ENCODE measurements at regions not wholly inside any gene's neighbourhood (a gene's known extent, or its start where the extent isn't known, plus 50 kb on each side); places are given as distances from the start of the nearest gene placed in this dataset.

DNA sequence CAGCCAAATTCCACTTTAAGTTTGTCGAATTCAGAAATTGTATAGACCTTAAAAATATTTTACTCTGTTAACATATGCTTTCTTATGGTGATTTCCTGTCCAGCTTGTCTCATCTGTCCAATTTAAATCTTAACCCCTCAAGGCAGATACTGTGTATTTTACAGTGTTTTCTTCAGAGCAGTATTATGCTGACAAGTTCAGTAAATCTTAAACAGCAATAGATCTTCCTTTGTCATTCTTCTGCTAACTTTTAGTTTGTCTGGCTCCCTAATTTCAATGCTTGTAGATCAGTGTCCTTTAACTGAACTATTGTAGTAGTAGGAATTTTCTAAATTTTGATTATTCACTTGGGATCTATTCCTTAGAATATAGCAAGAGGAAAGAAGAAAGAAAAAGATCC, 52.8 kb upstream of the MEIS1 start:
- DNase-seq, result no peak

DNA sequence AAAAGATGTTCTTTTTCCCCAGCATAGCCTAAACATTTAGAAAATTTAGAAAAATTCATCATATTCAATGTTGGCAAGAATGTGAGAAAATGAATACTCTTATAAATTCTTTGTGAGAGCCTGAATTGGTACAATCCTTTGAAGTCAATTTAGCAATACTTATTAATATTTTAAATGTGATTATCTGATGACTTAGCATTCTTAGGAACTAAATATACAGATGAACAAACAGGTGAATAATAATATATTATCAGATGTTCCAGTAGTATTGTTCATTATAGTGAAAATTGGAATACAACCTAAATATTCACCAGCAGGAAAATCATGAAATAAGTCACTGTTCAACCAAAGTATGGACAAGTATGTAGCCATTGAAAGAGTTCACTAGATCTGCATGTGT, 55.5 kb upstream of the MEIS1 start:
- DNase-seq, result no peak

DNA sequence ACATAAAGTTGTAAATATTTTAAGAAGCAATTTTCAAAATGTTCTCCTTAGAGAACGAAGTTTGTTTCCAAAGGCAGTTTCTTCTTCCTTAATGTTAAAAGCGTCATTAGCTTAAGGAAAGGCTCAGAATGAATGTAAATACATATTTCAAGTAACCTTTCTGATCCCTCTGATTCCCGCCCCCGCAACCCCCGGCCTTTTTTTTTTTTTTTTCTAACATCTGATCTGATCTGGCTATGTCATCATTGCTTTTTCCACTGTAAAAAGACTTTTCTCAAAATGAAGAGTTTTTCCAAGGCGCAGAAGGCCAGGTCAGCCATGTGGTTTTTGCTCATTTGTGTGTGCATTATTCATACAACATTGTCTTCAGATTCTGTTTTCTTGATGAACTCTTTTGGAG, 57.1 kb upstream of the MEIS1 start:
- DNase-seq, result no peak

DNA sequence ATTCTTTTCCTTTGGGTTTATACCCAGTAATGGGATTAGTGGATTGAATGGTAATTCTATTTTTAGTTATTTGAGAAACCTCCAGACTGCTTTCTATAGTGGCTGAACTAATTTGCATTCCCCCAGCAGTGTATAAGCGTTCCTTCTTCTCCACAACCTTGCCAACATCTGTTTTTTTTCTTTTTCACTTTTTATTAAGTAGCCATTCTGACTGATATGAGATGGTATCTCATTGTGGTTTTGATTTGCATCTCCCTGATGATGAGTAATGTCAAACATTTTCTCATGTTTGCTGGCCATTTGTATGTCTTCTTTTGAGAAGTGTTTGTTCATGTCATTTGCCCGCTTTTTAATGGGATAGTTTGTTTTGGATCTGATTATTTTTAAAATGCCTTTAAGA, 64.1 kb upstream of the MEIS1 start:
- no peak for DNase-seq

DNA sequence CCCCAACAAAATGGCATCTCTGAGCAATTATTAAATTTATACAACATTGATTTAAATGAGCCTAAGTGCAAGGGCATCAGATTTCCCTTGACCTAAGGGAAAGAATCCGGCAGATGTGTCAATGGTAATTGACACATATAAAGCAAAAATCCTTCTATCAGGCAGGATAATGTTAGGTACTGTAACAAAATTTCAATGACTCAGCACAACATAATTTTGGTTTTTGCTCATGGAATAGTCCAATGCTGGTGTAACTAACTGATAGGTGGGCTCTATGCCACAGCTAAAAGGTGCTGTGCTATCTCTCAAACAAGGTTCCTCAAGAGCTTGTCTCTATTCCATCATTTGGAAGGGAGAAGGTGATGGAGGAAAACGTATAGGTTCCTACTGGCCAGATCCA, 68.3 kb upstream of the MEIS1 start:
- DNase-seq, result no peak

- no peak for DNase-seq
Observed at GRCh38 chr2:66364495-66365333, 70.2 kb upstream of the MEIS1 start.

DNA sequence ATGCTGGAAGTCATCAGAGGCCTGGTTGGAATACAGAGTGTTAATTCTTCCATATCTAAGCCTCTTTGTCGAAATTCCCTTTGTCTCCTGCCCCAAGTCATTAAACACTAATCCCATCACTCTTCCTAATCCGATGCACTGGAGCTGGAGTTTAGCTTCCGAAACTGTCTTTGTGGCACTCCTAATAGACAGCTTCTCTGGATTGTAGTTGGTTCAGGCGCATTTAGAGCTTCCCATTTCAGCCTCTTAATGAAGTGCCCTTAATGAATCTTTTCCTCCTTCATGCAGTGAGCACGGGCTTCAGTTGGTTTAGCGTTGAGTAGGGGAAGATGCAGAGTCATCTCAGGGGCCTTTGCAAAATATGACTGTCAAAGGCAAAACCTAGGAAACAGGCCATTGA, 72.2 kb upstream of the MEIS1 start:
- DNase-seq, result no peak

GRCh38 chr2:66346231-66346664, 88.7 kb upstream of the MEIS1 start:
- DNase-seq, result no peak

- DNase-seq, result no peak
Observed at GRCh38 chr2:66344087-66344663, 90.8 kb upstream of the MEIS1 start.

- DNase-seq, result no peak
Observed at GRCh38 chr2:66343259-66343658, 91.7 kb upstream of the MEIS1 start.

- DNase-seq, result no peak
Observed at GRCh38 chr2:66340521-66340920, 94.4 kb upstream of the MEIS1 start.

DNA sequence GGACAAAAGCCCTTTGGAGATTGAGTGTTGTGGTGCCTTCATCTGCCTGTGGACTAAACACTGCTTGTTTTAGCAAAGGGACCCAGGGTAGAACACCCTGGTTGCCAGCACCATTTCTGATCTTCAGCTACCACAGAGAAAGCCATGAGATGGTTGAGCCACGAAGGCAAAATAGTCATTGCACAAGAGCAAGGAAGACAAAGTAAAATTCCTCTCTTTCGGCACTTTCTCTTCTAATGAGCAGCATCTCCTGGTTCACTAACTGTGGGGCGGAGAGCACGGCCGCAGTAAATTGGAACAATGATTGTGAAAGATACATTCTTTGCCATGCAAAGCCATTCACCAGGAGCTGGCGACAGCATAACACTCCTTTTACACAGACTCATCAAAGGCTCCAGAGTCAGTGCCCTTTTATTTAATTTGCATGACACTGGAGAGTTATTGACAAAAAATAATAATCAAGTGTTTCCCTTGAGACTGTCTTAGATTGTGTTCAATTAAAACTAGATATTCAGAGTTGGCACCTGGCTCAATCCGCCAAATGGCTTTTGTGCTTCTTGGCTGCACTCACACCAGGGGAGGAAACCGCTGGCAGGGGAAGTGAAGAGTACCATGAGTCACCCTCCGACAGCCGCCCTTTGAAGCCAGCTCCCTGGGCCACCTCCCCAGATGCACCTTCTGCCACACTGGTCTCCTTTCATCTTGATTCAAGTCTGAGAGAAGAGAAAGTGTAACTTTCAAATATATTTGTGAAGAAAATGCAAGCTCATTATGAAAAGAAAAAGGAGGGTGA, 100.5 kb upstream of the MEIS1 start:
- DNase-seq, result no peak

DNA sequence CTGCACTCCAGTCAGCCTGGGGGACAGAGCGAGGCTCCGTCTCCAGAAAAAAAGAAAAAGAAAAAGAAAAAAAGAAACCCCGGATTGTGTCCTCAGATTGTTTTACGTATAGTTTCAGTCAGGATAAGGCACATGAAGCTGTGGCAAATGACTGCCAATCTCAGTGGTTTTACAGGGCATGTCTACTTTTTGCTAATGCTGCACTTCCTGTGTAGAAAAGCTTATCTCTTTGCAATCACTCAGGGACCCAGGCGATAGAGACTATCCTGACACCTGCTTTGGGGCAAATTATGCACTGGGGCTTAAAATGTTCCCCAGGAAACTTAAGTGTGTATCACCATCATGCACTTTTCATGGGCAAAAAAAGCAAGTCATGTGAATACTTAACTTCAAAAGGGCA, 103.7 kb upstream of the MEIS1 start:
- no peak for DNase-seq

GRCh38 chr2:66329081-66329605, 105.8 kb upstream of the MEIS1 start:
- DNase-seq, result no peak

DNA sequence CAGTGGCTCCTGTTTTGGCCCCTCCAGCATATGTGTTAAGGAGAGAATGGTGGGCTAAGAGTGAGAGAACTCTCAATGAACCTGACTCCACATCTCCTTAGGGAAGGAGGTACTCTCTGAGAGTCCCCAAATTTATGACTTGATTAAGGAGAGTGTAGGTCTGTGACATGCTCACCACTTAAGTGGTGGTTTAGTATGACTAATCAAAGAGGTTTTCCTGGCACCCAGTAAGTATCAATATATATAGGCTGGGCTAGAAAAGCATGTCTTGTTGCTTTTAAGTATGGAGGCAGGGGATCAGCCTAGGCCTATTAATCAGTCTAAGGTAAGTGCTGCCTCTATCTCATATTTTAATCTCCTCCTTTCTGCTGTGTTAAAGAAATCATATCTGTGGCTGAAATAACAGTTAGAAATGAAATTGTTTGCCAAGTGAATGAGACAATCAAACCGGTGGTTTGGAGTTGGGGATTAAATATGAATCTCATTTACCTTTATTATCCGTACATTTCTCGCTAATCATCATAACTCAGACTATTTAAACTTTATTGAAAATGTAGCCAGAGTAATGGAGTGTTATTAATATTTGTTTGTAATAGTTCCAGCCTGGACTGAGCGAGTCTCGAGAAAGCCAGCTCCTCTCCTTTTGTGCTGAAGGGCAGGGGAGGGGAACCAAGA, 107.7 kb upstream of the MEIS1 start:
- no peak for DNase-seq

DNA sequence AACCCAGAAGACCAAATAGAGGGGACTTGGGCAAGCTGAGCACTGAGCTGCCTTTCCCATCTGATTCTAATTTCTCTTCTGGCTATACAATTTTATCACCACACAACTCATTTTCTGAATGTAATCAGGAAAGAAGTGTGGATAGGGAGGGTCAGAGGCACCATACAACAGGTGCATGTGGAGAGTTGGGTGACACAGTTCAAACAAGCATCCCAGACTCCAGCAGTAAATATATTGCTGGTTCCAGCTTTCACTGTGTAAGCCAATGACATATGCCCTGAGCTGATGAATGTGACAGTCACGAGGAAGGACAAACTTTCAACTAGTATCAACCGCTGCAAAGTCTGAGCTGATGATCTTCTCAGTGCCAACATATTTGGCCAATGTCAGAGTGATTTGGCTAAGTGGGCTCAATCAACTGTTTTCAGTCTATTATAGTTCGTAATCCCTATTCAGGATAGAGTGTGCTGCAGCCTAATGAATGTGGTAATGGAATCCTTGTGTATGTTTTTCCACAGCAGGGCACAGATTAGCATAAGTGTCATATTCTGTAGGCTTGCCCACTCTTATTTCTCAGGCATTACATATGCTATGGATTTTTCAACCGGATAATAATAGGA, 109.9 kb upstream of the MEIS1 start:
- DNase-seq, result no peak

DNA sequence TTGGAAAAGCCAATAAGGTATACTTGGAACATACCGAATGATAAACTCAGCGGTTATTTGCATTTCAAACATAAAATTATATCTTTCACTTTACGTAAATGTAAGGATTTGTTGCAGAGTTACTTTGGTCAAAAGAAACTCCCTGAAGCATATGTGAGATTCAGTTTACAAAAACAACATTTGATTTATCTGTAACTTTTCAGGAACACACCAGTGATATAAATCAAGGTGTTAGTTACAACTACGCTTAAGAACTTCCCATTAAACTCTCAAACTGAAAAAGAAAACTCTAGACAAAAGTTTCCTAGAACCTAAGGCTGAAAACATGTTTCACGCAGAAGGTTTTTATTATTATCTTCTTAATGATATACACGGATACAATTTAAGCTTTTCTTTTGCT, 110.6 kb upstream of the MEIS1 start:
- DNase-seq, result no peak

- no peak for DNase-seq
Observed at GRCh38 chr2:66323406-66323805, 111.5 kb upstream of the MEIS1 start.

GRCh38 chr2:66322506-66323260, 112.2 kb upstream of the MEIS1 start:
- DNase-seq, result no peak

- DNase-seq, result no peak
Observed at GRCh38 chr2:66318009-66318561, 116.8 kb upstream of the MEIS1 start.

DNA sequence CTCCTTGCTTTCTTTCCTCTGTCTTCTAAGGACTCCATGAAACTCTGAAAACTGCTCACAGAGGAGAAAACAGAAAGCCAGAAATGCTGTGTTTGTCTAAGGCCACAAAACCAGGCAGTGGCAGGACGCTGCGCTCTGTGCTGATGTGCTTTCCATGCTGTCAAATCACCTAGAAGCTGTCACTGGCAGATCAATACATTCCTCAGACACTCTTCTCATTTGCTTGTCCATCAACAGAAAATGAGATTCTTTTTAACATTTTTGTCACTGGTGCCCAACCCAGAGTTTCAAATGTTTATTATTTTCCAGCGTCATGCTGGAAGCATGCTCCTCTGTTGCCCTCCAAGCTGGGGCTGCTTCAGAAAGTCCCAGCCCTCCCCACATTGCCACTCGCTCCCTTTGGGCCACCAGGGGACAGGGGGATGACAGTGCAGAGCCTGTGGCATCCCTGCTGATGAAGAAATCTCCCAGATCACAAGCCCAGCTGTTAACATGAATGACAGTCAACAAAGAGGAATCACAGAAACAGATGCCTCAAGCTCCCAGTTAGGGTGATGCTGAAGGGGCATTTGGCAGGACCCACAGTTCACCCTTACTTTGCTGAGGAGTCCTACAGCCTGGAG, 117.5 kb upstream of the MEIS1 start:
- no peak for DNase-seq
